Lower lobe of right lung (tissue), 2 donors: ENCODE measurements at regions not wholly inside any gene's neighbourhood (a gene's known extent, or its start where the extent isn't known, plus 50 kb on each side); places are given as distances from the start of the nearest gene placed in this dataset.

Experiments used
- ATAC-seq, 2 donors: fragments of 200-7000 bp; cut with Tn5 transposase; one replicate each; pipeline ENCODE4 v1.9.1; 2020 to 2022; ENCODE audit warnings: mild to moderate bottlenecking in 2 of 2, moderate library complexity in 2 of 2
- DNase-seq: peaks from one replicate; pipeline ENCODE4 v3.0.0-alpha.2; 2020
- H3K27ac ChIP-seq: fragments of 200-600 bp; one replicate; pipeline ENCODE4 v1.8.0; 2022
- H3K27me3 ChIP-seq: fragments of 200-600 bp; one replicate; pipeline ENCODE4 v1.8.0; 2022; ENCODE audit warnings: low read depth
- H3K36me3 ChIP-seq: fragments of 200-600 bp; one replicate; pipeline ENCODE4 v1.8.0; 2022; ENCODE audit warnings: mild to moderate bottlenecking
- H3K4me1 ChIP-seq: fragments of 200-600 bp; one replicate; pipeline ENCODE4 v1.8.0; 2022
- H3K4me3 ChIP-seq: fragments of 200-600 bp; one replicate; pipeline ENCODE4 v1.8.0; 2022; ENCODE audit warnings: mild to moderate bottlenecking
- H3K9me3 ChIP-seq: fragments of 200-600 bp; one replicate; pipeline ENCODE4 v1.8.0; 2022
- intact Hi-C: fragments of 100-400 bp; cut with DNase I; formaldehyde crosslinking; loops from one replicate; pipeline ENCODE4 v1.11.0; 2022
- TF ChIP-seq, protein P1 (sequence below): fragments of 200-600 bp; IDR thresholded peaks from one replicate; pipeline ENCODE4 v1.8.0; 2022; ENCODE audit warnings: antibody characterized with exemption, mild to moderate bottlenecking
- donor health status: DM: no; HTN: yes; CAD: no; lungs with severe emphysema.

DNA sequence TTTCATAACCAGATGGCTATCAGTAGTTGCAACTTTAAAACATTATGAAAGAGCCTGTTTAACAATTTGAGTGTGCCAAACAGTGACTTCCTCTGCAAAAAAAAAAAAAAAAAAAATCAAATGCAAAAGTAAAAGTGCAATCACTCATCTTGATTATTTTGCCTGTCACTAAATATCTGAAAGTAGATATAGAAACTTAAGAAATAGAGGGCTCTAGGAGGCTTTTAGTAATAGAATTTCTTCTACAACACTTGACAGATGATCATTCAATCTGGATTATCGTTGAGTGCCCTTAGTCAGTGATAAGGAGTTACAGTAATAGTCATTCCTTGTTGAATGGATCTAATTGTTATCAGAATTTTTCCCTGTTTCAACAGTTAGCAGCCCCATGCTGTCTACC is 101.8 kb downstream of the CETN3 start:
- Histone ChIP-seq H3K4me1 (no peaks in the 10 kb centered on the region), H3K27ac (no peak overlapping the region), H3K9me3 (no peaks in the 10 kb centered on the region), H3K36me3 (no peaks in the 10 kb centered on the region), H3K27me3 (no peaks in the 10 kb centered on the region), H3K4me3 (no peak overlapping the region)
- DNase-seq (no peak), ATAC-seq (no peak)
- intact Hi-C loops = no loop called here
- TF ChIP-seq, protein P1, sequence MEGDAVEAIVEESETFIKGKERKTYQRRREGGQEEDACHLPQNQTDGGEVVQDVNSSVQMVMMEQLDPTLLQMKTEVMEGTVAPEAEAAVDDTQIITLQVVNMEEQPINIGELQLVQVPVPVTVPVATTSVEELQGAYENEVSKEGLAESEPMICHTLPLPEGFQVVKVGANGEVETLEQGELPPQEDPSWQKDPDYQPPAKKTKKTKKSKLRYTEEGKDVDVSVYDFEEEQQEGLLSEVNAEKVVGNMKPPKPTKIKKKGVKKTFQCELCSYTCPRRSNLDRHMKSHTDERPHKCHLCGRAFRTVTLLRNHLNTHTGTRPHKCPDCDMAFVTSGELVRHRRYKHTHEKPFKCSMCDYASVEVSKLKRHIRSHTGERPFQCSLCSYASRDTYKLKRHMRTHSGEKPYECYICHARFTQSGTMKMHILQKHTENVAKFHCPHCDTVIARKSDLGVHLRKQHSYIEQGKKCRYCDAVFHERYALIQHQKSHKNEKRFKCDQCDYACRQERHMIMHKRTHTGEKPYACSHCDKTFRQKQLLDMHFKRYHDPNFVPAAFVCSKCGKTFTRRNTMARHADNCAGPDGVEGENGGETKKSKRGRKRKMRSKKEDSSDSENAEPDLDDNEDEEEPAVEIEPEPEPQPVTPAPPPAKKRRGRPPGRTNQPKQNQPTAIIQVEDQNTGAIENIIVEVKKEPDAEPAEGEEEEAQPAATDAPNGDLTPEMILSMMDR = no peak

GRCh38 chr5:90307322-90307721 is 102.2 kb downstream of the CETN3 start:
- ATAC-seq (no peak), DNase-seq (no peak)
- H3K4me1 ChIP-seq = no peaks in the 10 kb centered on the region
- no peak overlapping the region for H3K27ac ChIP-seq
- no peaks in the 10 kb centered on the region for H3K36me3 ChIP-seq
- H3K4me3 ChIP-seq = no peak overlapping the region
- TF ChIP-seq, protein P1 = no peak
- no peaks in the 10 kb centered on the region for H3K9me3 ChIP-seq
- intact Hi-C loops = no loop called here
- no peaks in the 10 kb centered on the region for H3K27me3 ChIP-seq

GRCh38 chr5:90306613-90307012 is 102.9 kb downstream of the CETN3 start:
- Histone ChIP-seq H3K4me1 (no peaks in the 10 kb centered on the region), H3K27me3 (no peaks in the 10 kb centered on the region), H3K36me3 (no peaks in the 10 kb centered on the region), H3K4me3 (no peak overlapping the region), H3K27ac (no peak overlapping the region), H3K9me3 (no peaks in the 10 kb centered on the region)
- ATAC-seq = no peak
- intact Hi-C loops = no loop called here
- no peak for DNase-seq
- TF ChIP-seq, protein P1 = no peak

DNA sequence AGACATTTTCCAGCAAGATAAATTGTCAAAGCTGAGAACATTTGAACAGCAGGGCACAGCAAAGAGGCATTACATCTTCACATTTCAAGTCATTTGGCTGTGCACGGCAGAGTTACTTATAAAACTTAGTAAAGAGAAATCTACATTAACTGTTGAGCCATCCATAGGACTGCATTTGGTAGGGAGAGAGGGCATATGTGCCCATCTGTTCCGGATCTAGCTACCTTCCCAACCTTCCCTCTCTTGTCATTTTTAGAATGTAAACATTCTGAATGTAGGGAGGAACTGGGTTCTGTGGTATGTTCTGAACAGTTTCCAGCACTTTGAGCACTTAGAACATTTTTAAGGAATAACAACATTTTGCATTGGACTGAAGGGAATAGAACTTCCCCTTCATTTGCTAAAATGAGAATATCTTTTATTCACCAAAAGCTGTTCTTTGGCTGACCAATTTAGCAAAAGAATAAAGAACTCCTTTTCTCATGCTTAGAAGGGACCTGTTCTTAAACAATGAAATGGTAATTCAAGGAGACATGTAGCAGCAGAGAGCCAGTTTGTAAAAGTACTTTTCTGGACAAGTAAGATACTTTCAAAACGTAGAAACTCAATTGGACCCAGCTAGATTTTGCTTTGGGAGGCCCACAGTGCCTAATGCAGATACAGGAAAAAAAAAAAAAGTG is 104.4 kb downstream of the CETN3 start:
- Histone ChIP-seq H3K27ac (no peak overlapping the region), H3K4me1 (no peaks in the 10 kb centered on the region), H3K4me3 (no peak overlapping the region), H3K27me3 (no peaks in the 10 kb centered on the region), H3K9me3 (no peaks in the 10 kb centered on the region), H3K36me3 (no peaks in the 10 kb centered on the region)
- no peak for DNase-seq
- TF ChIP-seq, protein P1 = no peak
- intact Hi-C loops = no loop called here
- no peak for ATAC-seq

GRCh38 chr5:90301248-90301647 is 108.3 kb downstream of the CETN3 start:
- ATAC-seq = no peak
- Histone ChIP-seq H3K4me1 (no peaks in the 10 kb centered on the region), H3K36me3 (no peaks in the 10 kb centered on the region), H3K27me3 (no peaks in the 10 kb centered on the region), H3K9me3 (no peaks in the 10 kb centered on the region), H3K27ac (no peak overlapping the region), H3K4me3 (no peak overlapping the region)
- DNase-seq = no peak
- TF ChIP-seq, protein P1 = no peak
- intact Hi-C loops = no loop called here
